ENCODE measurements at regions not wholly inside any gene's neighbourhood (a gene's known extent, or its start where the extent isn't known, plus 50 kb on each side); places are given as distances from the start of the nearest gene placed in this dataset.

DNA sequence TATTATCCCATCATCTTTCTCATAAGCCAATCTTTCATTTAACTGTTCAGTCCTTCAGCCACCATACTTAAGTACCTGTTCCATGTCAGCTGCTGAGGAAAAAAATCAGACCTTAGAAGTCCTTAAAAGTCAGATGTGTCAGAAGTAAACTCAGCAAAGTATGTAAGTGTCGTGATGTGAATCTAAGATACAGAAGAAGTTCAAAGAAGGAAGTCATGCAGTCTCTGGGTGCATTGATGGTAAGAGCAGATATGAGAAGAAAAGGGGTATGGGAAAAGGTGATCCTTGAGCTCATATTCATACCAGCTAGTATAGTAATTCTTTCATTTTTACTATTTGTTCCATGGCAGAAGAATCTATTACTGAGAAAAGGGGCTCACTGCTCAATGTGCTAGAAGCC, 259.4 kb upstream of the CD180 start:
- 40% methylated on average over 1 of the region's 1 CpG for WGBS (ENCODE audit: low lambda C conversion rate)
- no peak overlapping the region for H3K27ac ChIP-seq (ENCODE audit: low read depth in 2 of 2, low read length in 1 of 2)
- no peaks in the 10 kb centered on the region for H3K9me3 ChIP-seq
- no peaks in the 10 kb centered on the region for H3K27me3 ChIP-seq (ENCODE audit: insufficient read depth)
- POLR2A ChIA-PET: no interaction called here
- TF ChIP-seq, protein P1, sequence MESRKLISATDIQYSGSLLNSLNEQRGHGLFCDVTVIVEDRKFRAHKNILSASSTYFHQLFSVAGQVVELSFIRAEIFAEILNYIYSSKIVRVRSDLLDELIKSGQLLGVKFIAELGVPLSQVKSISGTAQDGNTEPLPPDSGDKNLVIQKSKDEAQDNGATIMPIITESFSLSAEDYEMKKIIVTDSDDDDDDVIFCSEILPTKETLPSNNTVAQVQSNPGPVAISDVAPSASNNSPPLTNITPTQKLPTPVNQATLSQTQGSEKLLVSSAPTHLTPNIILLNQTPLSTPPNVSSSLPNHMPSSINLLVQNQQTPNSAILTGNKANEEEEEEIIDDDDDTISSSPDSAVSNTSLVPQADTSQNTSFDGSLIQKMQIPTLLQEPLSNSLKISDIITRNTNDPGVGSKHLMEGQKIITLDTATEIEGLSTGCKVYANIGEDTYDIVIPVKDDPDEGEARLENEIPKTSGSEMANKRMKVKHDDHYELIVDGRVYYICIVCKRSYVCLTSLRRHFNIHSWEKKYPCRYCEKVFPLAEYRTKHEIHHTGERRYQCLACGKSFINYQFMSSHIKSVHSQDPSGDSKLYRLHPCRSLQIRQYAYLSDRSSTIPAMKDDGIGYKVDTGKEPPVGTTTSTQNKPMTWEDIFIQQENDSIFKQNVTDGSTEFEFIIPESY (IDR thresholded peaks at IDR 0.05; ENCODE audit: borderline replicate concordance, low read depth): no peak
- TF ChIP-seq, protein P2, sequence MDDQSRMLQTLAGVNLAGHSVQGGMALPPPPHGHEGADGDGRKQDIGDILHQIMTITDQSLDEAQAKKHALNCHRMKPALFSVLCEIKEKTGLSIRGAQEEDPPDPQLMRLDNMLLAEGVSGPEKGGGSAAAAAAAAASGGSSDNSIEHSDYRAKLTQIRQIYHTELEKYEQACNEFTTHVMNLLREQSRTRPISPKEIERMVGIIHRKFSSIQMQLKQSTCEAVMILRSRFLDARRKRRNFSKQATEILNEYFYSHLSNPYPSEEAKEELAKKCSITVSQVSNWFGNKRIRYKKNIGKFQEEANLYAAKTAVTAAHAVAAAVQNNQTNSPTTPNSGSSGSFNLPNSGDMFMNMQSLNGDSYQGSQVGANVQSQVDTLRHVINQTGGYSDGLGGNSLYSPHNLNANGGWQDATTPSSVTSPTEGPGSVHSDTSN (IDR thresholded peaks at IDR 0.05): no peak
- no peak for TF ChIP-seq SIN3A (IDR thresholded peaks at IDR 0.05; ENCODE audit: borderline replicate concordance, low read depth, low read length)
- no peak for TF ChIP-seq MEF2A (IDR thresholded peaks at IDR 0.05; ENCODE audit: borderline replicate concordance, low read depth)
- TF ChIP-seq YY1 (IDR thresholded peaks at IDR 0.05; ENCODE audit: low read depth): no peak
- TF ChIP-seq RCOR1 (IDR thresholded peaks at IDR 0.05; ENCODE audit: low read length): no peak
- no peak for TF ChIP-seq EZH2phosphoT487 (IDR thresholded peaks at IDR 0.05; ENCODE audit: borderline replicate concordance, low read depth)
- no peaks in the 10 kb centered on the region for H3K36me3 ChIP-seq (replicated peaks in 1 of 2; ENCODE audit: control insufficient read depth in 1 of 2, insufficient read depth in 2 of 2, low read length in 1 of 2)
- CTCF ChIA-PET: no interaction called here
- no peak overlapping the region for H2AFZ ChIP-seq (ENCODE audit: low read depth)
- H3F3A ChIP-seq (replicated peaks; ENCODE audit: insufficient read depth): no peaks in the 10 kb centered on the region
- H3K4me1 ChIP-seq (ENCODE audit: control insufficient read depth in 1 of 2, insufficient read depth in 2 of 2, low read depth in 1 of 2, low read length in 1 of 2): no peaks in the 10 kb centered on the region; a peak in 1 of 4 replicates
- no peaks in the 10 kb centered on the region for H3K79me2 ChIP-seq (ENCODE audit: insufficient read depth)
- no peak for DNase-seq
- no peak overlapping the region for H3K4me3 ChIP-seq (ENCODE audit: low read depth in 2 of 2, low read length in 1 of 2)
- no peaks in the 10 kb centered on the region for H3K9me2 ChIP-seq
- no peaks in the 10 kb centered on the region for H4K20me1 ChIP-seq (ENCODE audit: insufficient read depth)
- no peak overlapping the region for H3K9ac ChIP-seq
- H3K4me2 ChIP-seq: no peak overlapping the region

DNA sequence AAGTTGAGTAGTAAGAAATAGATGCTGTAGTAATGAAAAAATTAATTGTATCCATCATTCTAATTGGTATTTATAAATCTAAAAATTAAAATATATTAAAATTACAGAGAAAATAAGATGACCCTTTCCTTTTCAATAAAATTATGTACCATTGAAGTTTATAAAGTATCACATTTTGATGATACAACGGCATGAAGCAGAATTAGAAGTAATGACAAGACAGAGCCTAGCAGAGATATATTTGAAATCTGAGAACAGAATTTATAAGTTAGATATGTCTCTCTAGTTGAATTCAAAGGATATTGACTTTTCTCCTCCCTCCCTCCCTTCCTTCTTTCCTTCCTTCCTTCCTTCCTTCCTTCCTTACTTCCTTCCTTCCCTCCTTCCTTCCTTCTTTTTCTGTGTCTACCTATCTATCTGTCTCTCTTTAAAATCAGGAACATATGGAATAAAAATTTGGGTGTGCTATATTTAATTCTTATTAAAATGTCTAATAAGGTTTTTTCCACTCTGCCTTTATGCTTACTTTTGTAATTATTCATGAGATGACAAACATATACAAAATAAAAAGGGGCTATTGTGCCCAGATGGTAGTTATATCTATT, 258.5 kb upstream of the CD180 start:
- no peaks in the 10 kb centered on the region for H3K79me2 ChIP-seq (ENCODE audit: insufficient read depth)
- ChIA-PET POLR2A (no interaction called here), CTCF (no interaction called here)
- H3K4me1 ChIP-seq (ENCODE audit: control insufficient read depth in 1 of 2, insufficient read depth in 2 of 2, low read depth in 1 of 2, low read length in 1 of 2): no peaks in the 10 kb centered on the region; a peak in 1 of 4 replicates
- no peaks in the 10 kb centered on the region for H4K20me1 ChIP-seq (ENCODE audit: insufficient read depth)
- 92% methylated on average over 1 of the region's 1 CpG for WGBS (ENCODE audit: low lambda C conversion rate)
- H3K36me3 ChIP-seq (replicated peaks in 1 of 2; ENCODE audit: control insufficient read depth in 1 of 2, insufficient read depth in 2 of 2, low read length in 1 of 2): no peaks in the 10 kb centered on the region
- DNase-seq: no peak
- H2AFZ ChIP-seq (ENCODE audit: low read depth): no peak overlapping the region
- H3K27ac ChIP-seq (ENCODE audit: low read depth in 2 of 2, low read length in 1 of 2): no peak overlapping the region
- H3K9ac ChIP-seq: no peak overlapping the region
- no peak for TF ChIP-seq YY1 (IDR thresholded peaks at IDR 0.05; ENCODE audit: low read depth)
- no peak for TF ChIP-seq MXI1 (IDR thresholded peaks at IDR 0.05; ENCODE audit: low read depth, low read length)
- TF ChIP-seq, protein P3, sequence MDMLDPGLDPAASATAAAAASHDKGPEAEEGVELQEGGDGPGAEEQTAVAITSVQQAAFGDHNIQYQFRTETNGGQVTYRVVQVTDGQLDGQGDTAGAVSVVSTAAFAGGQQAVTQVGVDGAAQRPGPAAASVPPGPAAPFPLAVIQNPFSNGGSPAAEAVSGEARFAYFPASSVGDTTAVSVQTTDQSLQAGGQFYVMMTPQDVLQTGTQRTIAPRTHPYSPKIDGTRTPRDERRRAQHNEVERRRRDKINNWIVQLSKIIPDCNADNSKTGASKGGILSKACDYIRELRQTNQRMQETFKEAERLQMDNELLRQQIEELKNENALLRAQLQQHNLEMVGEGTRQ (IDR thresholded peaks at IDR 0.05; ENCODE audit: borderline replicate concordance, low read depth, low read length): no peak
- no peak for TF ChIP-seq GABPA (IDR thresholded peaks at IDR 0.05; ENCODE audit: low read depth)
- TF ChIP-seq, protein P4, sequence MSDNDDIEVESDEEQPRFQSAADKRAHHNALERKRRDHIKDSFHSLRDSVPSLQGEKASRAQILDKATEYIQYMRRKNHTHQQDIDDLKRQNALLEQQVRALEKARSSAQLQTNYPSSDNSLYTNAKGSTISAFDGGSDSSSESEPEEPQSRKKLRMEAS (IDR thresholded peaks at IDR 0.05; ENCODE audit: low read depth): no peak
- no peak for TF ChIP-seq RXRA (IDR thresholded peaks at IDR 0.05; ENCODE audit: borderline replicate concordance, low read depth)
- TF ChIP-seq TEAD4 (IDR thresholded peaks at IDR 0.05; ENCODE audit: borderline replicate concordance, insufficient read depth): no peak
- TF ChIP-seq, protein P5, sequence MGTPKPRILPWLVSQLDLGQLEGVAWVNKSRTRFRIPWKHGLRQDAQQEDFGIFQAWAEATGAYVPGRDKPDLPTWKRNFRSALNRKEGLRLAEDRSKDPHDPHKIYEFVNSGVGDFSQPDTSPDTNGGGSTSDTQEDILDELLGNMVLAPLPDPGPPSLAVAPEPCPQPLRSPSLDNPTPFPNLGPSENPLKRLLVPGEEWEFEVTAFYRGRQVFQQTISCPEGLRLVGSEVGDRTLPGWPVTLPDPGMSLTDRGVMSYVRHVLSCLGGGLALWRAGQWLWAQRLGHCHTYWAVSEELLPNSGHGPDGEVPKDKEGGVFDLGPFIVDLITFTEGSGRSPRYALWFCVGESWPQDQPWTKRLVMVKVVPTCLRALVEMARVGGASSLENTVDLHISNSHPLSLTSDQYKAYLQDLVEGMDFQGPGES (IDR thresholded peaks at IDR 0.05; ENCODE audit: low read depth, low read length): no peak
- TF ChIP-seq MEF2A (IDR thresholded peaks at IDR 0.05; ENCODE audit: borderline replicate concordance, low read depth): no peak
- TF ChIP-seq EP300 (IDR thresholded peaks at IDR 0.05; ENCODE audit: borderline replicate concordance in 1 of 2, low read depth in 1 of 2, low read length in 1 of 2): no peak
- TF ChIP-seq FOXJ3 (CRISPR knock-in tag; IDR thresholded peaks at IDR 0.05): no peak
- TF ChIP-seq NRF1 (IDR thresholded peaks at IDR 0.05; ENCODE audit: low read depth, low read length): no peak
- TF ChIP-seq, protein P1 (IDR thresholded peaks at IDR 0.05; ENCODE audit: borderline replicate concordance, low read depth): no peak
- no peaks in the 10 kb centered on the region for H3K27me3 ChIP-seq (ENCODE audit: insufficient read depth)
- H3F3A ChIP-seq (replicated peaks; ENCODE audit: insufficient read depth): no peaks in the 10 kb centered on the region
- no peak overlapping the region for H3K4me2 ChIP-seq
- no peaks in the 10 kb centered on the region for H3K9me3 ChIP-seq
- H3K9me2 ChIP-seq: no peaks in the 10 kb centered on the region
- no peak overlapping the region for H3K4me3 ChIP-seq (ENCODE audit: low read depth in 2 of 2, low read length in 1 of 2)
